Loucy (cell line): ENCODE measurements at regions not wholly inside any gene's neighbourhood (a gene's known extent, or its start where the extent isn't known, plus 50 kb on each side); places are given as distances from the start of the nearest gene placed in this dataset.
"Not testable (repeated sequence)": the region's sequence is repeated elsewhere in the genome, so short reads cannot be mapped to it uniquely, and the experiment has no call there.

Experiments
- H2AFZ ChIP-seq: fragments of 200-600 bp; sonication (generic); 2 replicates; pipeline ENCODE4 v1.6.0; 2016; ENCODE audit warnings: antibody characterized with exemption, mild to moderate bottlenecking, low read length, moderate library complexity
- H3F3A ChIP-seq: fragments of 200-600 bp; 2 replicates; pipeline ENCODE4 v1.6.0; 2016; ENCODE audit warnings: antibody characterized with exemption, low read depth, mild to moderate bottlenecking
- H3K27me3 ChIP-seq: fragments of 200-600 bp; sonication (generic); 2 replicates; pipeline ENCODE4 v1.6.1; 2014; ENCODE audit warnings: low read length, mild to moderate bottlenecking; ENCODE audit not compliant: insufficient read depth, poor library complexity, severe bottlenecking
- H3K36me3 ChIP-seq: fragments of 200-600 bp; sonication (generic); 2 replicates; pipeline ENCODE4 v1.6.1; 2016; ENCODE audit warnings: low read length; ENCODE audit not compliant: insufficient read depth
- H3K4me1 ChIP-seq: fragments of 200-600 bp; sonication (generic); 2 replicates; pipeline ENCODE4 v1.5.1; 2014; ENCODE audit warnings: low read length, mild to moderate bottlenecking; ENCODE audit not compliant: insufficient read depth, poor library complexity, severe bottlenecking
- H3K4me2 ChIP-seq: fragments of 200-600 bp; sonication (generic); 2 replicates; pipeline ENCODE4 v1.6.0; 2014; ENCODE audit warnings: antibody characterized with exemption, low read length, low read depth, mild to moderate bottlenecking; ENCODE audit not compliant: poor library complexity, severe bottlenecking
- H3K4me3 ChIP-seq: fragments of 200-600 bp; sonication (generic); 2 replicates; pipeline ENCODE4 v1.5.1; 2014; ENCODE audit warnings: low read length, mild to moderate bottlenecking, mixed read lengths; ENCODE audit not compliant: poor library complexity, severe bottlenecking
- H3K79me2 ChIP-seq: fragments of 200-600 bp; sonication (generic); 2 replicates; pipeline ENCODE4 v1.6.1; 2014; ENCODE audit warnings: low read length; ENCODE audit not compliant: insufficient read depth
- H3K9ac ChIP-seq: fragments of 200-600 bp; sonication (generic); 2 replicates; pipeline ENCODE4 v1.6.0; 2014; ENCODE audit warnings: mild to moderate bottlenecking, low read depth, low read length, moderate library complexity; ENCODE audit not compliant: poor library complexity, severe bottlenecking
- H3K9me2 ChIP-seq: fragments of 200-600 bp; sonication (generic); replicated peaks from 2 replicates; pipeline ENCODE4 v1.6.1; 2016; ENCODE audit warnings: low read depth, low read length, mixed read lengths
- H3K9me3 ChIP-seq: fragments of 200-600 bp; sonication (generic); 2 replicates; pipeline ENCODE4 v1.6.1; 2014; ENCODE audit warnings: mild to moderate bottlenecking, antibody characterized with exemption, low read length, low read depth; ENCODE audit not compliant: insufficient read depth
- H4K20me1 ChIP-seq: fragments of 200-600 bp; sonication (generic); 2 replicates; pipeline ENCODE4 v1.6.0; 2014; ENCODE audit warnings: antibody characterized with exemption, low read length, mild to moderate bottlenecking; ENCODE audit not compliant: insufficient read depth, poor library complexity, severe bottlenecking
- CTCF ChIP-seq: fragments of 200-600 bp; sonication (generic); conservative IDR thresholded peaks from 2 replicates; pipeline ENCODE4 v1.5.1; 2014; ENCODE audit warnings: mild to moderate bottlenecking, antibody characterized with exemption, low read length
- EZH2phosphoT487 ChIP-seq: fragments of 200-600 bp; IDR thresholded peaks from 2 replicates; pipeline ENCODE4 v1.6.1; 2018; ENCODE audit warnings: antibody characterized with exemption, mild to moderate bottlenecking, moderate library complexity, borderline replicate concordance

GRCh38 chr12:14211947-14212387 is 153.5 kb upstream of the ATF7IP start:
- Histone ChIP-seq H3K4me2 (no peak overlapping the region), H3K9me2 (no peaks in the 10 kb centered on the region), H3K9me3 (no peaks in the 10 kb centered on the region), H2AFZ (no peak overlapping the region), H3F3A (no peaks in the 10 kb centered on the region), H3K27me3 (no peaks in the 10 kb centered on the region), H4K20me1 (no peaks in the 10 kb centered on the region), H3K9ac (no peak overlapping the region), H3K36me3 (no peaks in the 10 kb centered on the region), H3K79me2 (no peaks in the 10 kb centered on the region), H3K4me3 (no peak overlapping the region), H3K4me1 (peaks cover 9% of the 10 kb centered on the region)
- no peak for TF ChIP-seq EZH2phosphoT487
- no peak for TF ChIP-seq CTCF

GRCh38 chr12:14213542-14213941 is 151.9 kb upstream of the ATF7IP start:
- Histone ChIP-seq H3K9me3 (no peaks in the 10 kb centered on the region), H3F3A (no peaks in the 10 kb centered on the region), H3K4me2 (no peak overlapping the region), H3K9me2 (no peaks in the 10 kb centered on the region), H3K27me3 (no peaks in the 10 kb centered on the region), H2AFZ (no peak overlapping the region), H3K4me3 (no peak overlapping the region), H3K36me3 (no peaks in the 10 kb centered on the region), H3K4me1 (peaks cover 9% of the 10 kb centered on the region), H3K79me2 (no peaks in the 10 kb centered on the region), H3K9ac (no peak overlapping the region), H4K20me1 (no peaks in the 10 kb centered on the region)
- TF ChIP-seq EZH2phosphoT487 = no peak
- no peak for TF ChIP-seq CTCF

- Histone ChIP-seq H3K4me2 (no peak overlapping the region), H3K36me3 (no peaks in the 10 kb centered on the region), H4K20me1 (no peaks in the 10 kb centered on the region), H3K27me3 (no peaks in the 10 kb centered on the region), H3K4me3 (no peak overlapping the region), H3F3A (no peaks in the 10 kb centered on the region), H3K9me3 (no peaks in the 10 kb centered on the region), H3K9ac (no peak overlapping the region), H2AFZ (no peak overlapping the region), H3K79me2 (no peaks in the 10 kb centered on the region), H3K9me2 (no peaks in the 10 kb centered on the region), H3K4me1 (peaks cover 9% of the 10 kb centered on the region)
- TF ChIP-seq CTCF = no peak
- TF ChIP-seq EZH2phosphoT487 = no peak
These were observed 151.0 kb upstream of the ATF7IP start for GRCh38 chr12:14214495-14214894.

- H3K27me3 ChIP-seq, H3K79me2 ChIP-seq, H3K4me1 ChIP-seq, H3F3A ChIP-seq, H3K36me3 ChIP-seq, H4K20me1 ChIP-seq, H3K9me3 ChIP-seq, H3K9me2 ChIP-seq: not testable (repeated sequence)
- peak overlapping the region; percentile 60 for H3K4me2 ChIP-seq
- peak overlapping the region; percentile 95 for H2AFZ ChIP-seq
- H3K4me3 ChIP-seq = peak overlapping the region; percentile 53
- peak overlapping the region; percentile 13 for H3K9ac ChIP-seq
These were observed 149.5 kb upstream of the ATF7IP start for GRCh38 chr12:14215949-14216348.
